Activated effector memory CD4-positive, alpha-beta T cell treated with Interleukin-2 at 50 U/mL for 16 hours (primary cell): ENCODE measurements at regions not wholly inside any gene's neighbourhood (a gene's known extent, or its start where the extent isn't known, plus 50 kb on each side); places are given as distances from the start of the nearest gene placed in this dataset.
"Not testable (repeated sequence)": the region's sequence is repeated elsewhere in the genome, so short reads cannot be mapped to it uniquely, and the experiment has no call there.

Source experiments
- DNase-seq: peaks from one replicate; pipeline ENCODE4 v3.0.0-alpha.2; 2020

DNA sequence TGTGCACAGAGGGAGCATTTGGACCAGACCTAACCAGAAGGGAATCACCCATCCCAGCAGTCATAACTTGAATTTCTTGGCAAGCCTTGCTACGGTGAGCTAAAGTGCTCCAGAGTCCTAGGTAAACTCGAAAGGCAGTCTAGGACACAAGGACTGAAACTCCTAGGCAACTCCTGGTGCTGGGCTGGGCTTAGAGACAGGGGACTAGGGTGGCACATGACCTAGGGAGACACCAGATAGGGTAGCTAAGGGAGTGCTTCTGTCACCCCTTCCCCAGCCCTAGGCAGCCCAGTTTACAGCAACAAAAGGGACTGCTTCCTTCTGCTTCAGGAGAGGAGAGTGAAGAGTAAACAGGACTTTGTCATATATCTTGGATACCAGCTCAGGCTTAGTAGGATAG lies 256.4 kb upstream of the ARHGEF26 start:
- DNase-seq, result no peak

GRCh38 chr3:153866901-153867300 lies 254.3 kb upstream of the ARHGEF26 start:
- no peak for DNase-seq

DNA sequence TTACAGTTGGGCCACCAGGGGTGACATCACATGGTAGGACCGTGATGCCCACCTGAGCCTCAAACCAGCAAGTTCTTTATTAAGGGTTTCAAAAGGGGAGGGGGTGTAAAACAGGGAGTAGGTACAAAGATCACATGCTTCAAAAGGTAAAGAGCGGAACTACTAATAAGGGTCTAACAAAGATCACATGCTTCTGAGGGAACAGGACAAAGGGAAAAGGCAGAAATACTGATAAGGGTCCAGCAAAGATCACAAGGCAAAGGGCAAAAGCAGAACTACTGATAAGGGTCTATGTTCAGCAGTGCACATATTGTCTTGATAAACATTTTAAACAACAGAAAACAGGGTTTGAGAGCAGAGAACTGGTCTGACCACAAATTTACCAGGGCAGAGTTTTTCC lies 246.8 kb upstream of the ARHGEF26 start:
- DNase-seq, result not testable (repeated sequence)

DNA sequence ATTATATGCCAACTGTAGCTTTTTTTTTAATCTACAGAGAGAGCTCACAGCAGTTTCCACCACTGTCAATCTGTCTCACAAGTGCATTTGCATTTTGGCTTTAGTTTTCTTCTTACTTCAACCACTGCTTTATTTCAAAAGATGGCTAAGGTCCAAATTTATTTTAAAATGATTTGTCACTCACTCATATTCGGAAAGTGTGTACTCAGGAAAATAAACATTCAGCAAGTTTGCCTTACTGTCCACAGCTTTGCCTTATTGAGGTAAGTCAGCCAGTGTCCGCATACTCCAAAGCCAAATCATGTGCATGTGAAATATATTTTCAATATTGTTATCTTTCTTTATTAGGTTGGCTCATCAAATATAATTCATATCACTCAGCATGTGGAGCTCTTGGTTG lies 240.7 kb upstream of the ARHGEF26 start:
- DNase-seq, result no peak

GRCh38 chr3:153881201-153881600 lies 240.0 kb upstream of the ARHGEF26 start:
- DNase-seq, result no peak

DNA sequence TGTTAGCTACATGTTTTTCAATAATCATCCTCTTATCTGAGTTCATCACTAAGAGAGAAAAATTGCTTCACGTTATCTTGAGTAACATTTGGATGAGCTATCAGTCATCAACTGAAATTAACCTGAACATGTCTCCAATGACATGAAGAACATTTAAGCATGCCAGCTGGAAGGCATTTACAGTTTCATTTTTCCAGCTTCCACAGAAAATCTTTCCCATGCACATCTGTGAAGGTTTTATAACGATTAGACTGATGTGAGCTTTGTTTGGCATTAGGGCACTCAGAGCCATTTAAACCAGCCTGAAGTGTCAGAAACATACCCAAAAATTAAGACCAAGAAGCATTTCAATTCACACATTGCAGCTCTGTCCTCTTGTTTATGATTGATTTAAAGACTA lies 235.8 kb upstream of the ARHGEF26 start:
- no peak for DNase-seq

GRCh38 chr3:153889905-153890334 lies 231.3 kb upstream of the ARHGEF26 start:
- DNase-seq, result no peak

DNA sequence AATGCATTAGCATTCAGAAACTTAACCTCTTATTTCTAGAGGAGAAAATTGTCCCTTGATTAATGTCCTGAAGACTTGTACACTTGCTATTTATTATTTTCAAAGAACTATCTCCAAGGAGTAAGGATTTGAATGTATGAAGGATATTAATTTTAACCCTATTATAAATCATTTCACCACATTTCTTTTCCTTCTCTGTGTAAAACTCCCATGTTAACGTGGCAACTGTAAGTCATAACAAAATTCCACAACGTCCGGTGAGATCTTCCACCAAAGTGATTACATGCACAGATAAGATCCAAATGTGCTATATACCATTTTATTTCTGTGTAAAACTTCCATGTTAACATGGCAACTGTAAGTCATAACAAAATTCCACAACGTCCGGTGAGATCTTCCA lies 229.1 kb upstream of the ARHGEF26 start:
- no peak for DNase-seq

DNA sequence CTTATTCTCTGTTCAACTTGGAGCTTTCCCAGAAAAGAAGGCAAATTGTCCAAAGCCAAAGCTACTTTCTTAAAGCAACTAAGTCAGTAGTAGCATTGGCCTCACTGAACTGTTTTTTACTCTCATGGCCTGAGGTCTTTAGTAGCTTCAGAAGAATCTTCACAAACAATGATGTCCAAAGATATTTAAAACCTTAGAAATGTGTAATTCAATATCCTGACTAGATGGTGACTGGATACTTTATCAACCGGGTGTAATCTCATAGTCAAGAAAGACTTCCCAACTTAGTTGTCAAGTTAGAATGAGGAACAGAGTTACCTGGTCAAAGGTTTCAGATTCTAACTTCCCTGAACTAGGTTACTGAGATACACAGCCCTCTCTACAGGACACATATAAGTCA lies 226.3 kb upstream of the ARHGEF26 start:
- no peak for DNase-seq

DNA sequence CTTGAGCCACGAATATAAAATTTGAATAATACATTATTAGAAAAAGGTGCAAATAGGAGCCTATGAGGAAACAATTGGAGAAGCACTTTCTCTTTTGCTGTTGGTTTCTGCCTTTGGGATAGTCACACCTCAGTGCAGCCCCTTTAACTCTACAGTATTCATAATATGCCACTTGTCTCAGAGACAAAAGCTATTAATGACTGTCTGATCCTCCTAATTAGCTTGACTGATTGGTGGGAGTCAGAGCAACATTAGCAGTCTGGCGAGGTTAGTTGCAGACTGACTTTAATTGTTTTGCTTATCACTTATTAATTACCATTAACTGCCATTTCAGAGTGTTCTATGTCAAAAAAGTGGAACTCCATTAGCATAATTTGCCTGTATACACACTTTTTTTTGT lies 225.0 kb upstream of the ARHGEF26 start:
- DNase-seq, result no peak

GRCh38 chr3:153897025-153897723 lies 224.0 kb upstream of the ARHGEF26 start:
- DNase-seq, result no peak

- DNase-seq, result no peak
Measured at GRCh38 chr3:153897842-153898241, 223.3 kb upstream of the ARHGEF26 start.

DNA sequence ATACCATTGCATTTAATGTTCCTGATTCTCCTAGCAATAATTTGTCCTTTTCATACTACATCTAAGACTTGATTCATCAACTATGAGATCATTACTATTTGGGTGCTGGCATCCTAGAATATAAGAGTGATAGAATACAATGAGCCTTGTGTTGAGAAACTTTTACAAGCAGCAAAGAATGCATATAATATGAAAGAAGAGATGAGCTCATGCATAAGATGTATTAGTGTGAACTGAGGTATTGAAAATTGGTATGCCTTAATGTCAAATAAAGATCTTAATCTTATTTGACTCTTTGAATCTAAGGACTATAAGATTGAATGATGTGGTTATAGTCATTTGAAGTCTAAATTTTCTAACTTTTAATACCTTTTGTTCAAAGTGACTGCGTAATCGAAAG lies 220.0 kb upstream of the ARHGEF26 start:
- DNase-seq, result no peak

- DNase-seq, result no peak
Measured at GRCh38 chr3:153901991-153902390, 219.2 kb upstream of the ARHGEF26 start.

DNA sequence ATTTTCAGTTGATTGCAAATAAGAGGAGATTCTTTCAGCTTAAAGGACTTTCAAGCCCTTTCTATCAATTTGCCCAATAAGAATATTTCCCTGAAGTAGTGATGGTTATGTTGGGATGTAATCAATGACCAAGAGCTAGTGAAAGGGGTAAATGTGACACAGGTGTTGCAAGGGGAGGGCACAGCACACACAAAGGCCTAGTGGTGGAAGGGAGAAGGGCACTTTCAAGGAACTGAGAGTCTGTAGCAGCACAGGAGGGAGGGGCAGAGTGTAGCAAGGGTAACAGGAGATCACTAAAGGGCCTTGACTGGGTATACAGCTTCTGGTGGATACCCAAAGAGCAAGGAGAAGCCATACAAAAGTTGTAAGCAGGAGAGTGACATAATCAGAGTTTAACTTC lies 217.8 kb upstream of the ARHGEF26 start:
- DNase-seq, result no peak

DNA sequence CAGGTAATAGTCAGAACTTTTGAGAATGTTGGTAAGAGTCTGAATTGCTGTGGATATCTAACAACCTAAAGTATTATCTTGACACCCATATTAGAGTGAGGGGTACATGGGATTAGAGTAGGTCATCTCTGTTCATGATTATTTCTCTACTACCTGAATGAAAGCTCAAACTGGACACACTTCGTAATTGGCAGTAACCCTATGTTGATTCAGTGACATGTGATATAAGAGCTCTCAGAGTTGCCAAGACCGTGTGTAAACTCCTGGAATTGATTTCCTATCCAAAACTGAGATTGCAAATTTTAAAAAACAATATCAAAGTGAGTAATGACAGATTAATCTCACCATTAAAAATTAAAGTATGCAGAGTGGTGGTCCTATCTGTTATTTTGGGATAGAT lies 214.8 kb upstream of the ARHGEF26 start:
- DNase-seq, result no peak

GRCh38 chr3:153910387-153910786 lies 210.8 kb upstream of the ARHGEF26 start:
- no peak for DNase-seq

GRCh38 chr3:153911116-153911515 lies 210.1 kb upstream of the ARHGEF26 start:
- DNase-seq, result no peak

- no peak for DNase-seq
Measured at GRCh38 chr3:153919773-153920172, 201.4 kb upstream of the ARHGEF26 start.

DNA sequence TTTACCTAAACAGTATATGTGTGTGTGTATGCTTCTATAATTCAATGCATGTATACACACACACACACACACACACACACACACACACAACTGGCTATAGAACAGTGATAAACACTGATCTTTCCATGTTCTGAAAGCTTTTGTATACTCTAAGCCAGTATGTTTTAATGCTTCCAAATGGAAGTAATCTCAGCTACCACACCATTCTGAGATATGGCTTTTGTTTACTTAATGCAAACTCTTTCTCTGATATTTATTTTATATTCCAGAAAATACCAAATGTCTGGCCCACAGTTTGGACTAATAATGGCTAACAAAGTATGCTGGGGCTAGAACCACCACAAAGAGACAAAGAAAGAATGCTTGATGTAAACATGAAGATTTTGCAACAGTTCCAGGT lies 199.4 kb upstream of the ARHGEF26 start:
- DNase-seq, result no peak

DNA sequence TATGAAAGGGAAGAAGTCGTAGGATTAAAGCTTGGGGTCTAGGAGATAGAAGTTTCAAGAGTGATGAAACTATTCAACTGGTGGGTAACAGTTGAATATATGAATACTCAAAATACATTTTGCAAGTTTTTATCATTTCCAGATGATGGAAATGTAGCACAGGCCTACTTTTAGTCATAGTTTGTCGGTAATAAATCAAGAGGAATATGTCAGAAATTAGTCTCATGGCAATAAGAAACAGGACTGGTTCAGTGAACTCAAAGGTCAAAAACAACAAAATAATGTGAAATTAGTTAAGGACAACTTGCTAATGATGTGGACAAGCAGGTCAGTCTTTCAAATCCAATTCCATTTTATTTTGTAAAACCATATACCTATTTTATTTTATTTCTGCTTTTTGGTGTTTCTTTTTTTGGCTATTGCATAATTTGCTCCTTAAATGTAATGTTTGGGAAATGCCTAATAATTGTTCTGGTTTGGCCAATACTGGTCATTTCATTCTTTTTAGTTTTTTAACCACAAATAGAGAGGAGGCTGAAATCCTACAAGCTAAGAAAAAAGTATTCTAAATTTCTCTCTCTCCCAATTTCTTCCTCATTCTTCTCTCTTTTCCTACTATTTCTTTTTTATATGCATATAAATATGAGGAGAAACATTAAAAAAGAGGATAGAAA lies 195.2 kb upstream of the ARHGEF26 start:
- DNase-seq, result no peak

- no peak for DNase-seq
Measured at GRCh38 chr3:153927107-153927506, 194.1 kb upstream of the ARHGEF26 start.

GRCh38 chr3:153928851-153929250 lies 192.3 kb upstream of the ARHGEF26 start:
- DNase-seq, result no peak

DNA sequence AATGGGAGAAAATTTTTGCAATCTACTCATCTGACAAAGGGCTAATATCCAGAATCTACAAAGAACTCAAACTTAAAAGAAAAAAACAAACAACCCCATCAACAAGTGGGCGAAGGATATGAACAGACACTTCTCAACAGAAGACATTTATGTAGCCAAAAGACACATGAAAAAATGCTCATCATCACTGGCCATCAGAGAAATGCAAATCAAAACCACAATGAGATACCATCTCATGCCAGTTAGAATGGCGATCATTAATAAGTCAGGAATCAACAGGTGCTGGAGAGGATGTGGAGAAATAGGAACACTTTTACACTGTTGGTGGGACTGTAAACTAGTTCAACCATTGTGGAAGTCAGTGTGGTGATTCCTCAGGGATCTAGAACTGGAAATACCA lies 187.7 kb upstream of the ARHGEF26 start:
- not testable (repeated sequence) for DNase-seq

GRCh38 chr3:153944084-153944483 lies 177.1 kb upstream of the ARHGEF26 start:
- no peak for DNase-seq
